Endothelial cell of umbilical vein (primary cell): ENCODE measurements at regions not wholly inside any gene's neighbourhood (a gene's known extent, or its start where the extent isn't known, plus 50 kb on each side); places are given as distances from the start of the nearest gene placed in this dataset.

Experiments
- BruUV-seq: library from RNA; stranded (reverse); fragments of 400-500 nt; replicated peaks from 2 replicates; lab custom pipeline; 2021; lab: Mats Ljungman, UMichigan
- CTCF ChIA-PET: fragments of 300-600, 350-600 bp; sonication (Branson Sonifier 250); formaldehyde crosslinking; loops from one replicate; lab custom pipeline; 2021; ENCODE audit warnings: antibody characterized with exemption, inconsistent platforms; lab: Charles Lee
- POLR2A ChIA-PET: fragments of 300-600, 350-600 bp; sonication (Branson Sonifier 250); formaldehyde crosslinking; loops from one replicate; lab custom pipeline; 2021; ENCODE audit warnings: antibody characterized with exemption, inconsistent platforms; lab: Charles Lee
- DNase-seq: peaks from one replicate; pipeline ENCODE4 v3.0.0-alpha.2; 2011; ENCODE audit warnings: low read depth, low spot score
- FAIRE-seq: peaks from 2 replicates; lab custom pipeline; 2011; peaks lifted over from hg19 to GRCh38; lab: Jason Lieb, UNC
- H2AFZ ChIP-seq: 2 replicates; pipeline ENCODE4 v1.6.0; 2012; ENCODE audit warnings: low read depth, low read length, control low read depth, inconsistent platforms
- H3K27ac ChIP-seq: 2 replicates; pipeline ENCODE4 v1.5.1; 2011; ENCODE audit warnings: low read depth, mild to moderate bottlenecking, control low read depth, low read length, moderate library complexity; ENCODE audit not compliant: insufficient read depth
- H3K27me3 ChIP-seq, 2 experiments: 2 replicates each; pipeline versions ENCODE4 v1.6.0 to v1.6.1; 2011; ENCODE audit warnings: low read length in 2 of 2, mixed read lengths in 1 of 2; ENCODE audit not compliant: control insufficient read depth in 2 of 2, insufficient read depth in 2 of 2
- H3K36me3 ChIP-seq, 2 experiments: 2 replicates in 1 of 2; 3 replicates in 1 of 2; pipeline ENCODE4 v1.5.1; 2011; ENCODE audit warnings: low read length in 2 of 2, mild to moderate bottlenecking in 1 of 2, moderate library complexity in 1 of 2; ENCODE audit not compliant: control insufficient read depth in 2 of 2, insufficient read depth in 2 of 2; ENCODE audit errors: extremely low read depth in 1 of 2
- H3K4me1 ChIP-seq: 3 replicates; pipeline ENCODE4 v1.5.1; 2011; ENCODE audit warnings: mild to moderate bottlenecking, low read length; ENCODE audit not compliant: control insufficient read depth, insufficient read depth; ENCODE audit errors: extremely low read depth
- H3K4me2 ChIP-seq: 2 replicates; pipeline ENCODE4 v1.6.1; 2011; ENCODE audit warnings: low read length, control low read depth, mixed read lengths; ENCODE audit not compliant: insufficient read depth
- H3K4me3 ChIP-seq, 3 experiments: fragments of 200-600 bp in 1 of 3; sonication (generic), shearing (Covaris generic) in 1 of 3; replicated peaks in 1 of 3; 2 replicates each; pipeline ENCODE4 v1.5.1; 2011 to 2016; ENCODE audit warnings: control low read depth in 3 of 3, low read length in 3 of 3, mild to moderate bottlenecking in 2 of 3, inconsistent platforms in 1 of 3, low read depth in 1 of 3, moderate library complexity in 1 of 3; ENCODE audit not compliant: insufficient read depth in 1 of 3
- H3K79me2 ChIP-seq: 2 replicates; pipeline ENCODE4 v1.6.0; 2012; ENCODE audit warnings: low read length, inconsistent platforms; ENCODE audit not compliant: control insufficient read depth, insufficient read depth
- H3K9ac ChIP-seq: replicated peaks from 2 replicates; pipeline ENCODE3; 2011; ENCODE audit warnings: low read length, control low read depth; ENCODE audit not compliant: insufficient read depth; ENCODE audit errors: extremely low read depth
- H3K9me1 ChIP-seq: replicated peaks from 3 replicates; pipeline ENCODE4 v1.6.0; 2011; ENCODE audit warnings: mild to moderate bottlenecking, low read length; ENCODE audit not compliant: control insufficient read depth, insufficient read depth; ENCODE audit errors: extremely low read depth
- H3K9me3 ChIP-seq: replicated peaks from 2 replicates; pipeline ENCODE4 v1.5.1; 2012; ENCODE audit warnings: low read length, inconsistent platforms; ENCODE audit not compliant: control insufficient read depth, insufficient read depth
- H4K20me1 ChIP-seq: replicated peaks from 2 replicates; pipeline ENCODE3; 2011; ENCODE audit warnings: mild to moderate bottlenecking, low read length; ENCODE audit not compliant: control insufficient read depth, insufficient read depth; ENCODE audit errors: extremely low read depth
- EZH2 ChIP-seq: IDR thresholded peaks from 2 replicates; pipeline ENCODE4 v1.6.1; 2012; ENCODE audit warnings: borderline replicate concordance, low read depth, mild to moderate bottlenecking, moderate library complexity, low read length, inconsistent platforms; ENCODE audit not compliant: severe bottlenecking
- FOS ChIP-seq: IDR thresholded peaks from 2 replicates; pipeline ENCODE4 v1.6.1; 2011; ENCODE audit warnings: mild to moderate bottlenecking, low read length, moderate library complexity, borderline replicate concordance; ENCODE audit not compliant: insufficient read depth
- GATA2 ChIP-seq: IDR thresholded peaks from 2 replicates; pipeline ENCODE4 v1.7.0; 2011; ENCODE audit warnings: low read depth, mild to moderate bottlenecking, moderate library complexity, mixed read lengths, low read length; ENCODE audit not compliant: insufficient read length, insufficient read depth
- JUN ChIP-seq: IDR thresholded peaks from 2 replicates; pipeline ENCODE4 v1.6.1; 2011; ENCODE audit warnings: borderline replicate concordance, low read depth; ENCODE audit not compliant: insufficient read length, insufficient read depth
- MYC ChIP-seq: IDR thresholded peaks from one replicate; pipeline ENCODE4 v1.6.1; 2011; ENCODE audit warnings: mild to moderate bottlenecking, low read depth, low read length
- POLR2A ChIP-seq: IDR thresholded peaks from 2 replicates; pipeline ENCODE4 v1.6.1; 2012; ENCODE audit warnings: low read depth, mild to moderate bottlenecking, control low read depth, low read length
- POLR2AphosphoS5 ChIP-seq: IDR thresholded peaks from 2 replicates; pipeline ENCODE4 v1.6.1; 2012; ENCODE audit warnings: low read depth, mild to moderate bottlenecking, control low read depth, low read length, moderate library complexity; ENCODE audit not compliant: insufficient read depth
- dilution Hi-C: fragments of 300-500 bp; cut with MboI; formaldehyde crosslinking; loops from one replicate; pipeline ENCODE4 v1.15.0; 2019; ENCODE audit warnings: low sequenced_read_pairs; ENCODE audit not compliant: extremely low pct_ligation_motif_present
- intact Hi-C: fragments of 100-400 bp; cut with micrococcal nuclease; formaldehyde crosslinking; loops from one replicate; pipeline ENCODE4 v1.10.0; 2022
- TF ChIP-seq, protein P1 (sequence below): IDR thresholded peaks from 2 replicates; pipeline ENCODE4 v1.6.1; 2011; ENCODE audit not compliant: insufficient read depth, insufficient read length
- TF ChIP-seq, protein P2 (sequence below), 2 donors: IDR thresholded peaks; 1 replicate in 1 of 2; 2 replicates in 1 of 2; pipeline ENCODE4 v1.5.1; 2011; ENCODE audit warnings: low read length in 2 of 2, mild to moderate bottlenecking in 2 of 2, moderate library complexity in 2 of 2, control low read depth in 1 of 2, inconsistent platforms in 1 of 2, low read depth in 1 of 2; ENCODE audit not compliant: insufficient read depth in 1 of 2; ENCODE audit errors: extremely low read depth in 1 of 2

DNA sequence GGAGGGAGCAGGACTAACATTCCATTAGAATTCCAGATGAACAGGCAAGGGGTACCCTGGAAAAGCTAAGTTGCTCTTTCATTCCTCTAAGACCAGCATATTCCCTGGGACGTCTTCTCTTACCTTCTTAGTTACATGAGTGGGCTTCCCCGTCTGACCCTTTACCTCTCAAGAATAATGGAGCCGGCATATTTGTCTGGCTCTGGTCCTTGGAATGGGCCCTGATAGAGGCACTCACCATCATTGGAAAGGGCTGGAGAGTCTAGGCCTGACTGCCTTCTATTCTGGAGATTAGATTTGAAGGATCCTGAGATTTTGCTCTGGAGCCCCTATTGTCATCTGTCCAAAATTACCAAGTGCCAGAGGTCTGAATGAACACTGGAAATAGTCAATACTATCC, 347.5 kb downstream of the MYCN start:
- BruUV-seq, result no TSS peak
- DNase-seq (no peak), FAIRE-seq (no peak)
- CTCF ChIA-PET, result no interaction called here
- intact Hi-C loops (no loop called here), dilution Hi-C loops (no loop called here)
- H3K27me3 ChIP-seq, result no peaks in the 10 kb centered on the region
- no peak overlapping the region for H3K27ac ChIP-seq
- H3K9me3 ChIP-seq, result no peaks in the 10 kb centered on the region
- H3K9me1 ChIP-seq, result no peaks in the 10 kb centered on the region
- POLR2A ChIA-PET, result no interaction called here
- no peaks in the 10 kb centered on the region for H3K79me2 ChIP-seq
- H2AFZ ChIP-seq, result no peak overlapping the region
- H4K20me1 ChIP-seq, result no peaks in the 10 kb centered on the region
- no peaks in the 10 kb centered on the region for H3K4me1 ChIP-seq
- no peak overlapping the region for H3K4me3 ChIP-seq
- TF ChIP-seq, protein P1, sequence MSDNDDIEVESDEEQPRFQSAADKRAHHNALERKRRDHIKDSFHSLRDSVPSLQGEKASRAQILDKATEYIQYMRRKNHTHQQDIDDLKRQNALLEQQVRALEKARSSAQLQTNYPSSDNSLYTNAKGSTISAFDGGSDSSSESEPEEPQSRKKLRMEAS, result no peak
- TF ChIP-seq MYC, result no peak
- TF ChIP-seq EZH2, result no peak
- TF ChIP-seq POLR2A, result no peak
- no peak for TF ChIP-seq FOS
- no peak for TF ChIP-seq JUN
- TF ChIP-seq GATA2, result no peak
- no peak for TF ChIP-seq POLR2AphosphoS5
- TF ChIP-seq, protein P2, sequence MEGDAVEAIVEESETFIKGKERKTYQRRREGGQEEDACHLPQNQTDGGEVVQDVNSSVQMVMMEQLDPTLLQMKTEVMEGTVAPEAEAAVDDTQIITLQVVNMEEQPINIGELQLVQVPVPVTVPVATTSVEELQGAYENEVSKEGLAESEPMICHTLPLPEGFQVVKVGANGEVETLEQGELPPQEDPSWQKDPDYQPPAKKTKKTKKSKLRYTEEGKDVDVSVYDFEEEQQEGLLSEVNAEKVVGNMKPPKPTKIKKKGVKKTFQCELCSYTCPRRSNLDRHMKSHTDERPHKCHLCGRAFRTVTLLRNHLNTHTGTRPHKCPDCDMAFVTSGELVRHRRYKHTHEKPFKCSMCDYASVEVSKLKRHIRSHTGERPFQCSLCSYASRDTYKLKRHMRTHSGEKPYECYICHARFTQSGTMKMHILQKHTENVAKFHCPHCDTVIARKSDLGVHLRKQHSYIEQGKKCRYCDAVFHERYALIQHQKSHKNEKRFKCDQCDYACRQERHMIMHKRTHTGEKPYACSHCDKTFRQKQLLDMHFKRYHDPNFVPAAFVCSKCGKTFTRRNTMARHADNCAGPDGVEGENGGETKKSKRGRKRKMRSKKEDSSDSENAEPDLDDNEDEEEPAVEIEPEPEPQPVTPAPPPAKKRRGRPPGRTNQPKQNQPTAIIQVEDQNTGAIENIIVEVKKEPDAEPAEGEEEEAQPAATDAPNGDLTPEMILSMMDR (IDR thresholded peaks at IDR 0.05; ENCODE audit: extremely low read depth in 1 of 2, insufficient read depth in 1 of 2, low read depth in 1 of 2, low read length in 2 of 2), result no peak
- no peak overlapping the region for H3K9ac ChIP-seq
- H3K36me3 ChIP-seq, result no peaks in the 10 kb centered on the region
- H3K4me2 ChIP-seq, result no peak overlapping the region
